ENCODE measurements at regions not wholly inside any gene's neighbourhood (a gene's known extent, or its start where the extent isn't known, plus 50 kb on each side); places are given as distances from the start of the nearest gene placed in this dataset.

GRCh38 chr14:92240658-92241057, 82.3 kb upstream of the SLC24A4 start (continued):
- TF ChIP-seq GLIS3 (CRISPR knock-in tag; IDR thresholded peaks at IDR 0.05) = no peak
- no peak for TF ChIP-seq TOX (CRISPR knock-in tag; IDR thresholded peaks at IDR 0.05; ENCODE audit: borderline replicate concordance)
- TF ChIP-seq BACH2 (CRISPR knock-in tag; IDR thresholded peaks at IDR 0.05; ENCODE audit: borderline replicate concordance) = no peak
- TF ChIP-seq, protein P1, sequence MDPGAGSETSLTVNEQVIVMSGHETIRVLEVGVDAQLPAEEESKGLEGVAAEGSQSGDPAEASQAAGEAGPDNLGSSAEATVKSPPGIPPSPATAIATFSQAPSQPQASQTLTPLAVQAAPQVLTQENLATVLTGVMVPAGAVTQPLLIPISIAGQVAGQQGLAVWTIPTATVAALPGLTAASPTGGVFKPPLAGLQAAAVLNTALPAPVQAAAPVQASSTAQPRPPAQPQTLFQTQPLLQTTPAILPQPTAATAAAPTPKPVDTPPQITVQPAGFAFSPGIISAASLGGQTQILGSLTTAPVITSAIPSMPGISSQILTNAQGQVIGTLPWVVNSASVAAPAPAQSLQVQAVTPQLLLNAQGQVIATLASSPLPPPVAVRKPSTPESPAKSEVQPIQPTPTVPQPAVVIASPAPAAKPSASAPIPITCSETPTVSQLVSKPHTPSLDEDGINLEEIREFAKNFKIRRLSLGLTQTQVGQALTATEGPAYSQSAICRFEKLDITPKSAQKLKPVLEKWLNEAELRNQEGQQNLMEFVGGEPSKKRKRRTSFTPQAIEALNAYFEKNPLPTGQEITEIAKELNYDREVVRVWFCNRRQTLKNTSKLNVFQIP (CRISPR knock-in tag; IDR thresholded peaks at IDR 0.05; ENCODE audit: borderline replicate concordance, low read depth) = no peak

DNA sequence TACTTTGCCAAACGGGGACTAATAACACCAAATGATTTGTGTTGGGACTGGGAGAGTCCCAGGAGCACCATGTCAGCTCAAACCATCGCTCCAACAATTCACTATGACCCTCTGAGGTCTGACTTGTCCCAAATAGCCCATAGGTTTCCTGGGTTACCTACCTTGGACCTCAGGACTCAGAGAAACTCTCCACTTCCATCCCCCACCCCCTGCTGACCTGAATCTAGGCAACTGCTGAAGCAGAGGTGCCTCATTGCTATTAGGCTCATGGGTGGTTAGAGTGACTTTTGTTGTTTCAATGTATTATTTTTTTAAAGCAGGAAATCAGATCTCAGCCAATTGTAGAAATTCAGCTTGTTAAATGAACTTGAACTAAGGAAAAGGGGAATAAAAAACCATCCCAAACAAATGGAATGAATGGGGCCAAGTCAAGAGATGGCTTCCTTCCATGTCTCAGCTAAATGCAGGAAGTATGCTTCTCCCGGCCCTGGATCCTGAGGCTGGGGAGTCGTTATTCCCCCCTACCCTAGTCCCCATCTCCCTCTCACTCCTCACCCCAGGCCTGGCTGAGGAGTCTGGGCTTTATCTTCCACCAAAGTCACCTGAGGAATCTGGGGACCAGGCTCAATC, 80.9 kb upstream of the SLC24A4 start:
- TF ChIP-seq ISL1 (CRISPR knock-in tag; IDR thresholded peaks at IDR 0.05) (no peak), ZFP3 (CRISPR knock-in tag; IDR thresholded peaks at IDR 0.05) (no peak), CREB5 (CRISPR knock-in tag; IDR thresholded peaks at IDR 0.05; ENCODE audit: low read depth) (no peak), PATZ1 (CRISPR knock-in tag; IDR thresholded peaks at IDR 0.05; ENCODE audit: borderline replicate concordance) (no peak), ZNF565 (CRISPR knock-in tag; conservative IDR thresholded peaks at IDR 0.05; ENCODE audit: low read depth) (no peak), ZNF8 (CRISPR knock-in tag; IDR thresholded peaks at IDR 0.05) (no peak), ARNTL (CRISPR knock-in tag; IDR thresholded peaks at IDR 0.05; ENCODE audit: borderline replicate concordance, low read depth) (no peak), GLIS3 (CRISPR knock-in tag; IDR thresholded peaks at IDR 0.05) (no peak), TOX (CRISPR knock-in tag; IDR thresholded peaks at IDR 0.05; ENCODE audit: borderline replicate concordance) (no peak), PPARA (CRISPR knock-in tag; IDR thresholded peaks at IDR 0.05; ENCODE audit: borderline replicate concordance) (no peak), TCF4 (CRISPR knock-in tag; IDR thresholded peaks at IDR 0.05; ENCODE audit: borderline replicate concordance) (no peak), BACH2 (CRISPR knock-in tag; IDR thresholded peaks at IDR 0.05; ENCODE audit: borderline replicate concordance) (no peak), ESRRG (CRISPR knock-in tag; IDR thresholded peaks at IDR 0.05) (no peak), SNAI2 (CRISPR knock-in tag; IDR thresholded peaks at IDR 0.05) (no peak), ZFP30 (CRISPR knock-in tag; IDR thresholded peaks at IDR 0.05) (no peak)
- TF ChIP-seq, protein P1 (CRISPR knock-in tag; IDR thresholded peaks at IDR 0.05; ENCODE audit: borderline replicate concordance, low read depth) = no peak
- TF ChIP-seq, protein P2, sequence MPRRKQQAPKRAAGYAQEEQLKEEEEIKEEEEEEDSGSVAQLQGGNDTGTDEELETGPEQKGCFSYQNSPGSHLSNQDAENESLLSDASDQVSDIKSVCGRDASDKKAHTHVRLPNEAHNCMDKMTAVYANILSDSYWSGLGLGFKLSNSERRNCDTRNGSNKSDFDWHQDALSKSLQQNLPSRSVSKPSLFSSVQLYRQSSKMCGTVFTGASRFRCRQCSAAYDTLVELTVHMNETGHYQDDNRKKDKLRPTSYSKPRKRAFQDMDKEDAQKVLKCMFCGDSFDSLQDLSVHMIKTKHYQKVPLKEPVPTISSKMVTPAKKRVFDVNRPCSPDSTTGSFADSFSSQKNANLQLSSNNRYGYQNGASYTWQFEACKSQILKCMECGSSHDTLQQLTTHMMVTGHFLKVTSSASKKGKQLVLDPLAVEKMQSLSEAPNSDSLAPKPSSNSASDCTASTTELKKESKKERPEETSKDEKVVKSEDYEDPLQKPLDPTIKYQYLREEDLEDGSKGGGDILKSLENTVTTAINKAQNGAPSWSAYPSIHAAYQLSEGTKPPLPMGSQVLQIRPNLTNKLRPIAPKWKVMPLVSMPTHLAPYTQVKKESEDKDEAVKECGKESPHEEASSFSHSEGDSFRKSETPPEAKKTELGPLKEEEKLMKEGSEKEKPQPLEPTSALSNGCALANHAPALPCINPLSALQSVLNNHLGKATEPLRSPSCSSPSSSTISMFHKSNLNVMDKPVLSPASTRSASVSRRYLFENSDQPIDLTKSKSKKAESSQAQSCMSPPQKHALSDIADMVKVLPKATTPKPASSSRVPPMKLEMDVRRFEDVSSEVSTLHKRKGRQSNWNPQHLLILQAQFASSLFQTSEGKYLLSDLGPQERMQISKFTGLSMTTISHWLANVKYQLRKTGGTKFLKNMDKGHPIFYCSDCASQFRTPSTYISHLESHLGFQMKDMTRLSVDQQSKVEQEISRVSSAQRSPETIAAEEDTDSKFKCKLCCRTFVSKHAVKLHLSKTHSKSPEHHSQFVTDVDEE (CRISPR knock-in tag; IDR thresholded peaks at IDR 0.05) = no peak
- no peak for ATAC-seq

- no peak for TF ChIP-seq ZFP3 (CRISPR knock-in tag; IDR thresholded peaks at IDR 0.05)
- no peak for TF ChIP-seq TCF4 (CRISPR knock-in tag; IDR thresholded peaks at IDR 0.05; ENCODE audit: borderline replicate concordance)
- TF ChIP-seq, protein P3, sequence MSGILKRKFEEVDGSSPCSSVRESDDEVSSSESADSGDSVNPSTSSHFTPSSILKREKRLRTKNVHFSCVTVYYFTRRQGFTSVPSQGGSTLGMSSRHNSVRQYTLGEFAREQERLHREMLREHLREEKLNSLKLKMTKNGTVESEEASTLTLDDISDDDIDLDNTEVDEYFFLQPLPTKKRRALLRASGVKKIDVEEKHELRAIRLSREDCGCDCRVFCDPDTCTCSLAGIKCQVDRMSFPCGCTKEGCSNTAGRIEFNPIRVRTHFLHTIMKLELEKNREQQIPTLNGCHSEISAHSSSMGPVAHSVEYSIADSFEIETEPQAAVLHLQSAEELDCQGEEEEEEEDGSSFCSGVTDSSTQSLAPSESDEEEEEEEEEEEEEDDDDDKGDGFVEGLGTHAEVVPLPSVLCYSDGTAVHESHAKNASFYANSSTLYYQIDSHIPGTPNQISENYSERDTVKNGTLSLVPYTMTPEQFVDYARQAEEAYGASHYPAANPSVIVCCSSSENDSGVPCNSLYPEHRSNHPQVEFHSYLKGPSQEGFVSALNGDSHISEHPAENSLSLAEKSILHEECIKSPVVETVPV (CRISPR knock-in tag; IDR thresholded peaks at IDR 0.05) = no peak
- TF ChIP-seq OSR1 (CRISPR knock-in tag; IDR thresholded peaks at IDR 0.05) = no peak
- TF ChIP-seq, protein P1 (CRISPR knock-in tag; IDR thresholded peaks at IDR 0.05; ENCODE audit: borderline replicate concordance, low read depth) = no peak
- no peak for TF ChIP-seq ARNTL (CRISPR knock-in tag; IDR thresholded peaks at IDR 0.05; ENCODE audit: borderline replicate concordance, low read depth)
- no peak for TF ChIP-seq ISL1 (CRISPR knock-in tag; IDR thresholded peaks at IDR 0.05)
- TF ChIP-seq GLIS3 (CRISPR knock-in tag; IDR thresholded peaks at IDR 0.05) = no peak
- TF ChIP-seq TOX (CRISPR knock-in tag; IDR thresholded peaks at IDR 0.05; ENCODE audit: borderline replicate concordance) = no peak
- TF ChIP-seq ZNF565 (CRISPR knock-in tag; conservative IDR thresholded peaks at IDR 0.05; ENCODE audit: low read depth) = no peak
- no peak for TF ChIP-seq ZFP30 (CRISPR knock-in tag; IDR thresholded peaks at IDR 0.05)
- no peak for ATAC-seq
Observed at GRCh38 chr14:92244805-92245204, 78.2 kb upstream of the SLC24A4 start.
